GM13977 (cell line): ENCODE measurements at regions not wholly inside any gene's neighbourhood (a gene's known extent, or its start where the extent isn't known, plus 50 kb on each side); places are given as distances from the start of the nearest gene placed in this dataset.

Experiments used
- DNase-seq: peaks from one replicate; pipeline ENCODE4 v3.0.0; 2012; ENCODE audit warnings: low spot score
- in situ Hi-C: fragments of 300-500 bp; cut with MboI; formaldehyde crosslinking; loops from one replicate; pipeline ENCODE4 v1.12.0; 2022; ENCODE audit warnings: low sequenced_read_pairs, low pct_unique_long_range_greater_than_20kb, mixed read lengths, inconsistent platforms; ENCODE audit not compliant: unreplicated experiment
- TF ChIP-seq, protein P1 (sequence below): IDR thresholded peaks from 2 replicates; pipeline ENCODE4 v1.5.1; 2012; ENCODE audit warnings: mild to moderate bottlenecking, control low read depth; ENCODE audit not compliant: insufficient read depth; ENCODE audit errors: extremely low read depth, missing control alignments

DNA sequence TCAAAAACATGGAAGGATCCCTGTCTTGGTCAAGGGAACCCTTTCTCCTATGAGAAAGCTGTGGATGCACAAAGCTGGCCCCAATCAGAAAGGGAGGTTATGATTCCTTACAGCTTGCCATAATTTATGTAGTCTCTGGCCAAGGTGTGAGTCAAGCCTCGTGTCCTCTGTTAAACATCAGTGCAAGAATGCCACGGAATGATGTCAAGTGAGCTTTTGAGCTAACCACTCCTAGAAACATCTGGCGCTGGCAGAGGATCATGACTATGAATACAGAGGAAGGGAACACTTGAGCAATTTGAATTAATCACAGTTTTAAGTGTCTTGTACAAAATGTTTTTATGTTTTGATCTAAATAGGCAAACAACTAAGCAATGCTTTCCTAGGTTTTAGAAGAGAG, 51.5 kb upstream of the RAP2C start:
- in situ Hi-C loops: no loop called here
- no peak for DNase-seq
- TF ChIP-seq, protein P1, sequence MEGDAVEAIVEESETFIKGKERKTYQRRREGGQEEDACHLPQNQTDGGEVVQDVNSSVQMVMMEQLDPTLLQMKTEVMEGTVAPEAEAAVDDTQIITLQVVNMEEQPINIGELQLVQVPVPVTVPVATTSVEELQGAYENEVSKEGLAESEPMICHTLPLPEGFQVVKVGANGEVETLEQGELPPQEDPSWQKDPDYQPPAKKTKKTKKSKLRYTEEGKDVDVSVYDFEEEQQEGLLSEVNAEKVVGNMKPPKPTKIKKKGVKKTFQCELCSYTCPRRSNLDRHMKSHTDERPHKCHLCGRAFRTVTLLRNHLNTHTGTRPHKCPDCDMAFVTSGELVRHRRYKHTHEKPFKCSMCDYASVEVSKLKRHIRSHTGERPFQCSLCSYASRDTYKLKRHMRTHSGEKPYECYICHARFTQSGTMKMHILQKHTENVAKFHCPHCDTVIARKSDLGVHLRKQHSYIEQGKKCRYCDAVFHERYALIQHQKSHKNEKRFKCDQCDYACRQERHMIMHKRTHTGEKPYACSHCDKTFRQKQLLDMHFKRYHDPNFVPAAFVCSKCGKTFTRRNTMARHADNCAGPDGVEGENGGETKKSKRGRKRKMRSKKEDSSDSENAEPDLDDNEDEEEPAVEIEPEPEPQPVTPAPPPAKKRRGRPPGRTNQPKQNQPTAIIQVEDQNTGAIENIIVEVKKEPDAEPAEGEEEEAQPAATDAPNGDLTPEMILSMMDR: no peak

DNA sequence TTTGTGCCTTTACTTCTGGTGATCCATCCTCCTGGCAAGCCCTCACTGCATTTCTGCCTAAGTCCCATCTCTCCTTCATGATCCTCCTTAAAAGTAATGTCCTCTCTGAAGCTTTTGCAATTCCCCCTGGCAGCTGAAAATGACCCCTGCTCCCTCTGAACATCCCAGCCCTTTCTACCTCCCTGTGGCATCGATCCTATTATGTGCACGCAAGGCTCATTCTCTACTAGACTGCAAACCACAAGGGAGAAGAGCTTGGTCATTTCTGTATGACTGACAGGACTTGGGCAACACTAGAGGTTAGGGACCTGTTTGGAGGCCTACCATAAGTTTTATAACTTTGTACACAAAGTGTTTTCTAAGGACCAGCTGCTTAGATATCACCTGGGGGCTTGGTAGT, 50.8 kb upstream of the RAP2C start:
- DNase-seq: no peak
- in situ Hi-C loops: no loop called here
- TF ChIP-seq, protein P1: no peak
